GM12878 (cell line): ENCODE measurements at regions not wholly inside any gene's neighbourhood (a gene's known extent, or its start where the extent isn't known, plus 50 kb on each side); places are given as distances from the start of the nearest gene placed in this dataset.
A peak's percentile ranks its signal among the peaks of the same experiment; 100 is the strongest.

Experiments
- ATAC-seq: fragments of 200-7000 bp; cut with Tn5 transposase; 3 replicates; pipeline ENCODE4 v1.9.1; 2020; ENCODE audit warnings: mild to moderate bottlenecking, moderate library complexity
- BruUV-seq: library from RNA; stranded (reverse); fragments of 400-500 nt; replicated peaks from 2 replicates; lab custom pipeline; 2021; lab: Mats Ljungman, UMichigan
- CTCF ChIA-PET: fragments of 300-600 bp; sonication (Branson Sonifier 250); formaldehyde crosslinking; extraction: SDS; loops from one replicate; lab custom pipeline; 2021; ENCODE audit warnings: inconsistent platforms; lab: Yijun Ruan, JAX
- POLR2A ChIA-PET: fragments of 350-600 bp; formaldehyde crosslinking; extraction: SDS; loops from one replicate; lab custom pipeline; 2021; ENCODE audit warnings: inconsistent platforms; lab: Charles Lee
- RAD21 ChIA-PET: fragments of 300-600 bp; sonication (Branson Sonifier 250); formaldehyde crosslinking; loops from one replicate; lab custom pipeline; 2023; ENCODE audit warnings: antibody characterized with exemption; ENCODE audit not compliant: unreplicated experiment; lab: Charles Lee
- SMC1A ChIA-PET: fragments of 300-600 bp; sonication (Branson Sonifier 250); formaldehyde crosslinking; loops from one replicate; lab custom pipeline; 2023; ENCODE audit not compliant: unreplicated experiment, uncharacterized antibody; lab: Charles Lee
- DNase-seq: peaks from one replicate; pipeline ENCODE4 v3.0.0-alpha.2; 2011; ENCODE audit warnings: low read depth, low spot score
- FAIRE-seq: peaks from 3 replicates; lab custom pipeline; 2011; peaks lifted over from hg19 to GRCh38; lab: Jason Lieb, UNC
- H2AFZ ChIP-seq: 2 replicates; pipeline ENCODE4 v1.6.0; 2011; ENCODE audit warnings: low read depth, low read length, control low read depth; ENCODE audit not compliant: control insufficient read depth
- H3K27ac ChIP-seq: 2 replicates; pipeline ENCODE4 v1.5.1; 2011; ENCODE audit warnings: control low read depth; ENCODE audit not compliant: control insufficient read depth, insufficient read depth
- H3K27me3 ChIP-seq, 2 experiments: replicated peaks in 1 of 2; 2 replicates each; pipeline versions ENCODE4 v1.6.0 to v1.6.1; 2011; ENCODE audit warnings: low read length in 1 of 2; ENCODE audit not compliant: control insufficient read depth in 2 of 2, insufficient read depth in 2 of 2
- H3K36me3 ChIP-seq, 2 experiments: 2 replicates each; pipeline ENCODE4 v1.5.1; 2011; ENCODE audit warnings: low read length in 1 of 2; ENCODE audit not compliant: control insufficient read depth in 2 of 2, insufficient read depth in 2 of 2
- H3K4me1 ChIP-seq: 2 replicates; pipeline ENCODE4 v1.6.1; 2011; ENCODE audit warnings: mild to moderate bottlenecking, low read length, moderate library complexity, mixed read lengths; ENCODE audit not compliant: control insufficient read depth, insufficient read depth
- H3K4me2 ChIP-seq: 2 replicates; pipeline ENCODE4 v1.6.0; 2011; ENCODE audit warnings: control low read depth; ENCODE audit not compliant: control insufficient read depth, insufficient read depth
- H3K4me3 ChIP-seq: fragments of 200-600 bp; sonication (generic); 2 replicates; pipeline ENCODE4 v1.5.1; 2016
- H3K79me2 ChIP-seq: 2 replicates; pipeline ENCODE4 v1.6.0; 2011; ENCODE audit warnings: low read length; ENCODE audit not compliant: control insufficient read depth, insufficient read depth
- H3K9ac ChIP-seq: 2 replicates; pipeline ENCODE4 v1.8.0; 2011; ENCODE audit warnings: low read length, control low read depth, mixed read lengths; ENCODE audit not compliant: control insufficient read depth, insufficient read depth
- H3K9me3 ChIP-seq: replicated peaks from 3 replicates; pipeline ENCODE4 v1.5.1; 2011; ENCODE audit warnings: mild to moderate bottlenecking, low read length; ENCODE audit not compliant: control insufficient read depth, insufficient read depth
- H4K20me1 ChIP-seq: 2 replicates; pipeline ENCODE4 v1.6.0; 2011; ENCODE audit not compliant: control insufficient read depth, insufficient read depth
- CHD1 ChIP-seq: IDR thresholded peaks from 2 replicates; pipeline ENCODE4 v1.6.1; 2012; ENCODE audit warnings: low read depth, low read length, improper control_type of control experiment
- CREB1 ChIP-seq: IDR thresholded peaks from 2 replicates; pipeline ENCODE4 v1.6.1; 2012; ENCODE audit warnings: low read depth, mild to moderate bottlenecking, inconsistent platforms
- EED ChIP-seq: sonication (generic); IDR thresholded peaks from 2 replicates; pipeline ENCODE4 v1.6.1; 2016; ENCODE audit warnings: antibody characterized with exemption, low read depth
- EGR1 ChIP-seq, 2 experiments: IDR thresholded peaks; 1 replicate in 1 of 2; 2 replicates in 1 of 2; pipeline ENCODE4 v1.6.1; 2011 to 2012; ENCODE audit warnings: low read depth in 2 of 2, low read length in 2 of 2, borderline replicate concordance in 1 of 2, mild to moderate bottlenecking in 1 of 2, moderate library complexity in 1 of 2
- JUND ChIP-seq: IDR thresholded peaks from 2 replicates; pipeline ENCODE4 v1.6.1; 2012; ENCODE audit warnings: low read depth, mild to moderate bottlenecking, low read length, improper control_type of control experiment, moderate library complexity
- KDM1A ChIP-seq: fragments of 200-600 bp; sonication (generic); IDR thresholded peaks from 2 replicates; pipeline ENCODE4 v1.6.1; 2016; ENCODE audit warnings: borderline replicate concordance
- MXI1 ChIP-seq: fragments of 150-350 bp; IDR thresholded peaks from 2 replicates; pipeline ENCODE4 v1.6.1; 2011; ENCODE audit warnings: low read depth, mild to moderate bottlenecking, inconsistent platforms, low read length, improper control_type of control experiment
- PML ChIP-seq: IDR thresholded peaks from 2 replicates; pipeline ENCODE4 v1.6.1; 2012; ENCODE audit warnings: low read length, inconsistent platforms
- POU2F2 ChIP-seq: IDR thresholded peaks from 3 replicates; pipeline ENCODE4 v1.6.1; 2011; ENCODE audit warnings: low read depth, mild to moderate bottlenecking, low read length, borderline replicate concordance
- STAT3 ChIP-seq: IDR thresholded peaks from 2 replicates; pipeline ENCODE4 v1.6.1; 2011; ENCODE audit warnings: low read depth, low read length, improper control_type of control experiment
- SUZ12 ChIP-seq: fragments of 200-600 bp; sonication (generic); IDR thresholded peaks from one replicate; pipeline ENCODE4 v1.6.1; 2018; ENCODE audit warnings: antibody characterized with exemption, mild to moderate bottlenecking; ENCODE audit not compliant: unreplicated experiment
- TBL1XR1 ChIP-seq: IDR thresholded peaks from 2 replicates; pipeline ENCODE4 v1.6.1; 2012; ENCODE audit warnings: low read depth, low read length, improper control_type of control experiment
- TCF12 ChIP-seq: IDR thresholded peaks from 2 replicates; pipeline ENCODE4 v1.6.1; 2011; ENCODE audit warnings: low read depth, mild to moderate bottlenecking, low read length
- TCF3 ChIP-seq: IDR thresholded peaks from 2 replicates; pipeline ENCODE4 v1.6.1; 2012; ENCODE audit warnings: low read depth, mild to moderate bottlenecking, low read length, borderline replicate concordance; ENCODE audit not compliant: insufficient read depth
- ZNF217 ChIP-seq: fragments of 450-650 bp; IDR thresholded peaks from 2 replicates; pipeline ENCODE4 v1.6.1; 2017; ENCODE audit warnings: antibody characterized with exemption, mild to moderate bottlenecking
- WGBS: methylation state at CpG from one replicate; pipeline ENCODE4 v1.1.6; 2016; ENCODE audit warnings: low lambda C conversion rate; ENCODE audit not compliant: insufficient replicate concordance, insufficient coverage; ENCODE audit errors: missing lambda C conversion rate; 5-methylcytosine and 5-hydroxymethylcytosine counted together
- in situ Hi-C: fragments of 300-500 bp; cut with MboI; formaldehyde crosslinking; loops from 9 replicates; pipeline ENCODE4 v1.14.3; 2018; ENCODE audit warnings: mixed read lengths
- intact Hi-C: fragments of 100-400 bp; cut with micrococcal nuclease; formaldehyde crosslinking; loops from one replicate; pipeline ENCODE4 v1.14.2; 2022; ENCODE audit not compliant: unreplicated experiment
- TF ChIP-seq, protein P1 (sequence below): IDR thresholded peaks from 2 replicates; pipeline ENCODE4 v1.6.1; 2011; ENCODE audit warnings: mild to moderate bottlenecking, low read depth, low read length, moderate library complexity; ENCODE audit not compliant: insufficient replicate concordance
- TF ChIP-seq, protein P2 (sequence below): fragments of 450-650 bp; IDR thresholded peaks from 2 replicates; pipeline ENCODE4 v1.6.1; 2014; ENCODE audit warnings: mild to moderate bottlenecking

DNA sequence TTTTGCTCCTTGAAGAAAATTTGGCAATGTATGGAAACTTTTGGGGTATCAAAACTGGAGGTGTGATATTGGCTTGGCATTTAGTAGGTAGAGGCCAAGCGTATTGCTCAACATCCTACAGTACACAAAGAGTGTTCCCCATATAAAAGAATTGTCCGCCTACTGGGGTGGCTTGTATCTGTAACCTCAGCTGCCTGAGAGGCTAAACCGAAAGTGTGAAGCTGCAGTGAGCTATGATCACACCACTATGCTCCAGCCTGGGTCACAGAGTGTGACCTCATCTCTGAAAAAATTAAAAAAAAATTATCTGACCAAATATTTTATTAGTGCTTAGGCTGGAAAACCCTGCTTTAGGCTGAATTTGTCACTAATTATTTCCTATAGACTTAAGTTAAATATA lies 483.9 kb downstream of the PYDC2 start:
- in situ Hi-C loops (no loop called here), intact Hi-C loops (no loop called here)
- 35% methylated on average over 3 of the region's 3 CpGs for WGBS
- ATAC-seq (peak; percentile 36; the same call in 1 of the 3 replicates), FAIRE-seq (no peak), DNase-seq (no peak)
- no peaks in the 10 kb centered on the region for H3K36me3 ChIP-seq
- H3K27me3 ChIP-seq = no peaks in the 10 kb centered on the region
- no peak overlapping the region for H3K27ac ChIP-seq
- no peak overlapping the region for H3K4me3 ChIP-seq
- no peak overlapping the region for H2AFZ ChIP-seq
- ChIA-PET SMC1A (interaction anchor here (1.0 kb wide), 1 partner anchor 12 kb away, joined by 3 read pairs; no protein-coding TSS in a partner anchor), POLR2A (no interaction called here), RAD21 (no interaction called here), CTCF (no interaction called here)
- H4K20me1 ChIP-seq = no peaks in the 10 kb centered on the region
- H3K9ac ChIP-seq = no peak overlapping the region
- TF ChIP-seq CREB1 (no peak), STAT3 (no peak), TCF12 (no peak), SUZ12 (no peak), TCF3 (no peak), EGR1 (IDR thresholded peaks at IDR 0.05; ENCODE audit: borderline replicate concordance in 1 of 2, low read depth in 2 of 2, low read length in 2 of 2) (no peak), CHD1 (no peak), ZNF217 (no peak), PML (no peak), TBL1XR1 (no peak), KDM1A (no peak), EED (no peak), JUND (no peak), MXI1 (no peak), POU2F2 (no peak)
- TF ChIP-seq, protein P1, sequence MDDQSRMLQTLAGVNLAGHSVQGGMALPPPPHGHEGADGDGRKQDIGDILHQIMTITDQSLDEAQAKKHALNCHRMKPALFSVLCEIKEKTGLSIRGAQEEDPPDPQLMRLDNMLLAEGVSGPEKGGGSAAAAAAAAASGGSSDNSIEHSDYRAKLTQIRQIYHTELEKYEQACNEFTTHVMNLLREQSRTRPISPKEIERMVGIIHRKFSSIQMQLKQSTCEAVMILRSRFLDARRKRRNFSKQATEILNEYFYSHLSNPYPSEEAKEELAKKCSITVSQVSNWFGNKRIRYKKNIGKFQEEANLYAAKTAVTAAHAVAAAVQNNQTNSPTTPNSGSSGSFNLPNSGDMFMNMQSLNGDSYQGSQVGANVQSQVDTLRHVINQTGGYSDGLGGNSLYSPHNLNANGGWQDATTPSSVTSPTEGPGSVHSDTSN = no peak
- TF ChIP-seq, protein P2, sequence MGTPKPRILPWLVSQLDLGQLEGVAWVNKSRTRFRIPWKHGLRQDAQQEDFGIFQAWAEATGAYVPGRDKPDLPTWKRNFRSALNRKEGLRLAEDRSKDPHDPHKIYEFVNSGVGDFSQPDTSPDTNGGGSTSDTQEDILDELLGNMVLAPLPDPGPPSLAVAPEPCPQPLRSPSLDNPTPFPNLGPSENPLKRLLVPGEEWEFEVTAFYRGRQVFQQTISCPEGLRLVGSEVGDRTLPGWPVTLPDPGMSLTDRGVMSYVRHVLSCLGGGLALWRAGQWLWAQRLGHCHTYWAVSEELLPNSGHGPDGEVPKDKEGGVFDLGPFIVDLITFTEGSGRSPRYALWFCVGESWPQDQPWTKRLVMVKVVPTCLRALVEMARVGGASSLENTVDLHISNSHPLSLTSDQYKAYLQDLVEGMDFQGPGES = no peak
- BruUV-seq = no TSS peak
- no peaks in the 10 kb centered on the region for H3K4me1 ChIP-seq
- H3K79me2 ChIP-seq = no peaks in the 10 kb centered on the region
- no peak overlapping the region for H3K4me2 ChIP-seq
- H3K9me3 ChIP-seq = no peaks in the 10 kb centered on the region
